MCF 10A (cell line): ENCODE measurements at regions not wholly inside any gene's neighbourhood (a gene's known extent, or its start where the extent isn't known, plus 50 kb on each side); places are given as distances from the start of the nearest gene placed in this dataset.
"Not testable (repeated sequence)": the region's sequence is repeated elsewhere in the genome, so short reads cannot be mapped to it uniquely, and the experiment has no call there.

Experiments
- BruUV-seq: library from RNA; stranded (reverse); fragments of 400-500 nt; replicated peaks from 2 replicates; lab custom pipeline; 2021; lab: Mats Ljungman, UMichigan
- CTCF ChIA-PET: fragments of 300-600 bp; sonication (Branson Sonifier 250); formaldehyde crosslinking; extraction: SDS; loops from one replicate; lab custom pipeline; 2021; ENCODE audit warnings: antibody characterized with exemption, inconsistent platforms; lab: Yijun Ruan, JAX
- POLR2A ChIA-PET: fragments of 300-600, 350-650 bp; sonication (Branson Sonifier 250); formaldehyde crosslinking; extraction: SDS; loops from one replicate; lab custom pipeline; 2020; ENCODE audit warnings: antibody characterized with exemption, inconsistent platforms; lab: Yijun Ruan, JAX
- DNase-seq: peaks from one replicate; pipeline ENCODE4 v3.0.0-alpha.2; 2018; ENCODE audit not compliant: unreplicated experiment
- H3K27ac Mint-ChIP-seq: one replicate; pipeline ENCODE4 v1.8.0; 2022; ENCODE audit warnings: mild to moderate bottlenecking, low read depth, mixed read lengths; ENCODE audit not compliant: unreplicated experiment
- H3K27me3 Mint-ChIP-seq: one replicate; pipeline ENCODE4 v1.8.0; 2022; ENCODE audit warnings: mixed read lengths; ENCODE audit not compliant: insufficient read depth, unreplicated experiment
- H3K36me3 Mint-ChIP-seq: one replicate; pipeline ENCODE4 v1.8.0; 2022; ENCODE audit warnings: mild to moderate bottlenecking, moderate library complexity, mixed read lengths; ENCODE audit not compliant: insufficient read depth, unreplicated experiment
- H3K4me1 Mint-ChIP-seq: one replicate; pipeline ENCODE4 v1.8.0; 2022; ENCODE audit warnings: mixed read lengths; ENCODE audit not compliant: insufficient read depth, unreplicated experiment
- H3K4me3 Mint-ChIP-seq: one replicate; pipeline ENCODE4 v1.8.0; 2022; ENCODE audit warnings: mild to moderate bottlenecking, moderate library complexity, mixed read lengths; ENCODE audit not compliant: unreplicated experiment
- H3K9me3 Mint-ChIP-seq: one replicate; pipeline ENCODE4 v1.8.0; 2022; ENCODE audit warnings: mixed read lengths; ENCODE audit not compliant: unreplicated experiment
- CTCF ChIP-seq: fragments of 200-600 bp; IDR thresholded peaks from one replicate; pipeline ENCODE4 v1.8.0; 2022; ENCODE audit warnings: antibody characterized with exemption, mild to moderate bottlenecking; ENCODE audit not compliant: unreplicated experiment
- intact Hi-C: fragments of 100-400 bp; cut with micrococcal nuclease; formaldehyde crosslinking; loops from 2 replicates; pipeline ENCODE4 v1.14.1; 2022

- H3K27me3 Mint-ChIP-seq, H3K4me3 Mint-ChIP-seq, BruUV-seq, H3K27ac Mint-ChIP-seq, CTCF ChIA-PET, POLR2A ChIA-PET, H3K4me1 Mint-ChIP-seq, intact Hi-C loops, H3K36me3 Mint-ChIP-seq, H3K9me3 Mint-ChIP-seq, DNase-seq: not testable (repeated sequence)
These were observed 64.4 kb downstream of the KLRB1 start for GRCh38 chr12:9543341-9543740.

GRCh38 chr12:9542827-9543226 lies 64.9 kb downstream of the KLRB1 start:
- H3K4me1 Mint-ChIP-seq, H3K36me3 Mint-ChIP-seq, CTCF ChIA-PET, POLR2A ChIA-PET, H3K9me3 Mint-ChIP-seq, intact Hi-C loops, H3K27me3 Mint-ChIP-seq, DNase-seq, H3K4me3 Mint-ChIP-seq, BruUV-seq, H3K27ac Mint-ChIP-seq: not testable (repeated sequence)

- H3K27ac Mint-ChIP-seq, H3K4me3 Mint-ChIP-seq, H3K27me3 Mint-ChIP-seq, POLR2A ChIA-PET, H3K9me3 Mint-ChIP-seq, BruUV-seq, intact Hi-C loops, H3K4me1 Mint-ChIP-seq, H3K36me3 Mint-ChIP-seq, DNase-seq, CTCF ChIA-PET: not testable (repeated sequence)
These were observed 91.8 kb downstream of the KLRB1 start for GRCh38 chr12:9515925-9516324.

- H3K9me3 Mint-ChIP-seq, H3K27me3 Mint-ChIP-seq, POLR2A ChIA-PET, BruUV-seq, CTCF ChIA-PET, intact Hi-C loops, H3K4me3 Mint-ChIP-seq, DNase-seq, H3K36me3 Mint-ChIP-seq, H3K27ac Mint-ChIP-seq, H3K4me1 Mint-ChIP-seq: not testable (repeated sequence)
These were observed 95.0 kb downstream of the KLRB1 start for GRCh38 chr12:9512695-9513094.

- H3K4me3 Mint-ChIP-seq, BruUV-seq, intact Hi-C loops, H3K36me3 Mint-ChIP-seq, CTCF ChIA-PET, H3K9me3 Mint-ChIP-seq, H3K4me1 Mint-ChIP-seq, DNase-seq, H3K27me3 Mint-ChIP-seq, H3K27ac Mint-ChIP-seq: not testable (repeated sequence)
- POLR2A ChIA-PET = interaction anchor here (0.6 kb wide), 1 partner anchor 138 kb away, joined by 3 read pairs; no protein-coding TSS in a partner anchor
These were observed 97.2 kb downstream of the KLRB1 start for GRCh38 chr12:9510392-9511011.

GRCh38 chr12:9509464-9510161 lies 98.1 kb downstream of the KLRB1 start:
- CTCF ChIA-PET = no interaction called here
- no TSS peak for BruUV-seq
- Mint-ChIP-seq H3K27ac (peak overlapping the region; percentile 54), H3K4me3 (no peak overlapping the region), H3K9me3 (no peaks in the 10 kb centered on the region), H3K27me3 (no peaks in the 10 kb centered on the region), H3K4me1 (no peaks in the 10 kb centered on the region), H3K36me3 (no peaks in the 10 kb centered on the region)
- TF ChIP-seq CTCF = no peak
- intact Hi-C loops = no loop called here
- peak; percentile 49 for DNase-seq
- POLR2A ChIA-PET = interaction anchor here (0.6 kb wide), 1 partner anchor 139 kb away, joined by 3 read pairs; no protein-coding TSS in a partner anchor
